GM23338 (cell line): ENCODE measurements at regions not wholly inside any gene's neighbourhood (a gene's known extent, or its start where the extent isn't known, plus 50 kb on each side); places are given as distances from the start of the nearest gene placed in this dataset.

Experiments
- CREB1 ChIP-seq: fragments of 250-450 bp; sonication (Bioruptor Pico); IDR thresholded peaks from 2 replicates; pipeline ENCODE4 v1.5.0; 2020; ENCODE audit warnings: low read depth, mild to moderate bottlenecking, moderate library complexity
- ETS1 ChIP-seq: IDR thresholded peaks from 2 replicates; pipeline ENCODE4 v1.6.1; 2016; ENCODE audit warnings: antibody characterized with exemption
- NANOG ChIP-seq: IDR thresholded peaks from 2 replicates; pipeline ENCODE4 v1.6.1; 2016; ENCODE audit warnings: antibody characterized with exemption, borderline replicate concordance
- REST ChIP-seq: IDR thresholded peaks from one replicate; pipeline ENCODE4 v1.6.1; 2018; ENCODE audit warnings: antibody characterized with exemption; ENCODE audit not compliant: unreplicated experiment
- STAT1 ChIP-seq: IDR thresholded peaks from one replicate; pipeline ENCODE4 v1.6.1; 2016; ENCODE audit warnings: antibody characterized with exemption; ENCODE audit not compliant: unreplicated experiment
- ZNF331 ChIP-seq: fragments of 250-450 bp; sonication (Bioruptor Pico); IDR thresholded peaks from 2 replicates; pipeline ENCODE4 v1.5.0; 2020; ENCODE audit warnings: low read depth, mild to moderate bottlenecking, moderate library complexity
- ZNF462 ChIP-seq: fragments of 250-450 bp; sonication (Bioruptor Pico); IDR thresholded peaks from 2 replicates; pipeline ENCODE4 v1.5.0; 2020; ENCODE audit warnings: mild to moderate bottlenecking, moderate library complexity

- no peak for TF ChIP-seq ZNF462 (CRISPR knock-in tag)
- TF ChIP-seq ETS1 = no peak
- TF ChIP-seq CREB1 (CRISPR knock-in tag) = no peak
- TF ChIP-seq NANOG = no peak
- no peak for TF ChIP-seq ZNF331 (CRISPR knock-in tag)
- TF ChIP-seq STAT1 = no peak
- TF ChIP-seq REST = no peak
These were observed 153.1 kb downstream of the PCSK1 start (continued) for GRCh38 chr5:96279801-96280542.
